Hematopoietic multipotent progenitor cell treated with erythropoietin and hydrocortisone succinate and interleukin-3 and kit ligand, for 17 days (in vitro differentiated cells): ENCODE measurements at regions not wholly inside any gene's neighbourhood (a gene's known extent, or its start where the extent isn't known, plus 50 kb on each side); places are given as distances from the start of the nearest gene placed in this dataset.
"Not testable (repeated sequence)": the region's sequence is repeated elsewhere in the genome, so short reads cannot be mapped to it uniquely, and the experiment has no call there.

ENCODE experiments used
- DNase-seq: peaks from one replicate; pipeline ENCODE4 v3.0.0-alpha.2; 2015; ENCODE audit warnings: low spot score

DNA sequence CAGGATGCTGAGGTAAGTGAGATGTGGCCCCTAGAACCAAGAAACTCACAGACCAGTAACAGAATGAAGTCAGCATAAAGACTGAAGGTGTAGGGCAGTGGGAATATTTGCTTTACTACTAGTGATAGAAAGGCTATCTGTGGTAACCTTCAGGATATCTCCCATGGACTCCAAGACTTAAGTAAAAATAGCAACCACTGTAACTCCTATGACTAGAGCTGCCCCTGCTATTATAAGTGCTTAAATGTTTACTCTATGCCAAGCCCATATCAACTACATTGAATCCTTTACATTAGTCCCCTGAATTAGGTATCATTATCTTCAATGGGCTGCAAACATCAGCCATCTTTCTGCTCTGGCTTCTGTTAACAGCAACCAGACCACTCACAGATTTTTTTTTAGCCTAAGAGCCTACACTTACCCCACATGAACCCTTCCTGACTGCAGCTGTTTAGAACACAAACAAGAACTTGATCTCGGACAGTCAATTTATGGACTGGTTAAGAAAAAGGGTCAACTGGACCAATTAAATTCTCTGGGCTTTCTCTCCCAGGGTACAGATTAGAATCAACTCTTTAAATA is 335.1 kb upstream of the API5 start:
- DNase-seq, result no peak

DNA sequence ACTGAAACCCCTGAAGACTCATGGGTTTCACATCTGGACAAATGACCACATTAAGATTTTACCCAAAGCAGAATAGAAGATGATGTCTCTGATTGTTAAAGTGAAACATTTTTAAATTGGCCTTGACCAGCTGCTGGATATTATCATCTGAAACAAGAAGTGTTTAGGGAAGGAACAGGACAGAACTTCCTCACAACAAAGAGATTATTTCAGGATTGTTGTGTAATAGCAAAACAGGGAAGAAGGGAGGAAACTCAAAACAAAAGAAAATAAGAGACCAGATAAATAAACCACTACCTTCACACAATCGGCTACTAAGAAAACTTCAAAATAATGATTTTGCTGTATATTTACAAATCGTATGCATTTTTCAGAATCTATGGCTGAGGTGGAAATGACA is 319.2 kb upstream of the API5 start:
- DNase-seq, result no peak

DNA sequence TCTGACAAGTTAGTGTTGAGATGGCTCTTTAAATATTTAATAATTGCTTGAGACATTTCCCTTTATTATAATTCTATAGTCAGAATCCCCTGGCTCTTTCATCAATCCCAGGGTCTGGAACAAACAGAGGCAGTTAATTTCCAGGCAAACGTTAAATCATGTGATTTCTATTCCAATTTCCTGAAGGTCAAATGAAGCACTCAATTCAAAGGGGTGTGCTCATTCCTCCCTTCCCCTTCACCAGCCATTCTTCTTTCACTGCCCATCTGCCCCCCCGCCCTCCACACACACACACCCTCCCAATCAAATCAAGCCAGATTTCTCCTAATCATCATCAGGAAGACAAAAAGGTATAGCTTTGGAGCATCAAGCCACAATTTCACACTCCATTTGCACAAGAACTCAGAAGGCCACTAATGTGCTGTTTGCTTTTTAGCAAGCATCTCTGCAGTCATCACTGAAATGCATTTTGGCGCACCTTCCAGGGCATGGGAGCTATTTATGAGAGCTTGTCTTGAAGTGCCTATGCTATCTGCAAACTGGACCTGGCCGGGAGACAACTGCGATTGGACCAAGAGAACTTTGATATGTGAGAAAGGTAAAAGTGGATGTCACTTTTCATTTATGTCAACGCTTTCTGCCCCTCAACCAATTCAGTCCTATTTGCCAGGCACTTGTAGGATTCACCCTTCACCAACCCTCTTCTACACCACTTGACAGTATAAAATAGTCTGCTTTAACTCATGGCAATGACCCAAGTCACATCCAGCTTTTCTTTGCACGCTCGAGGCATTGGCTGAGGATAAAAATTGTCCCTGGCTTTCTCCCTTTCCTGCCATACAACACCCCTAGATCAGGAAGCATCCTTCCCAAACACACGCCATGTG is 315.1 kb upstream of the API5 start:
- no peak for DNase-seq

DNA sequence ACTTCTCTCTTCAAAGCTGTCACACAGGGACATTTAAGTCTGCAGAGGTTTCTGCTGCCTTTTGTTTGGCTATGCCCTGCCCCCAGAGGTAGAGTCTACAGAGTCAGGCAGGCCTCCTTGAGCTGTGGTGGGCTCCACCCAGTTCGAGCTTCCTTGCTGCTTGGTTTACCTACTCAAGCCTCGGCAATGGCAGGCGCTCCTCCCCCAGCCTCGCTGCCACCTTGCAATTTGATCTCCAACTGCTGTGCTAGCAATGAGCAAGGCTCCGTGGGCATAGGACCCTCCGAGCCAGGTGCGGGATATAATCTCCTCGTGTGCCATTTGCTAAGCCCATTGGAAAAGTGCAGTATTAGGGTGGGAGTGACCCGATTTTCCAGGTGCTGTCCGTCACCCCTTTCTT is 306.9 kb upstream of the API5 start:
- not testable (repeated sequence) for DNase-seq

DNA sequence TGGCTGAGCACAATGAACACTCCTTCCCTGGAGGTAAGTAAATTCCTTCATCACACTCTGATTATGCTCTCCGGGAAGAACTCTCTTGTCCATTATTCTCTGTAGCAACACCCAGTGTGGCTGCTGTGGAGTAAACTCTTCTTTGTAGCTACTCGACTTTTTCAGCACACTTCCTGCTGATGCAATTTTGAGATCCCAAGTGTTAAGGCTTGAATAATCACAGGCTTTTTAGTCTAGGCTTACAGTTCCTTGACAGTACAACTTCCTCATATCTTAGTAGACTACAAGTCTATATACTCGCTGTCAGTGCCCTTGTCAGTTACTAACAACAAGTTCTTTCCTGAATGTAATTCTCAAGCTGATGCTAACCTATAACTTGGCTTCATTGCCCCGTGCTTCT is 301.8 kb upstream of the API5 start:
- no peak for DNase-seq

DNA sequence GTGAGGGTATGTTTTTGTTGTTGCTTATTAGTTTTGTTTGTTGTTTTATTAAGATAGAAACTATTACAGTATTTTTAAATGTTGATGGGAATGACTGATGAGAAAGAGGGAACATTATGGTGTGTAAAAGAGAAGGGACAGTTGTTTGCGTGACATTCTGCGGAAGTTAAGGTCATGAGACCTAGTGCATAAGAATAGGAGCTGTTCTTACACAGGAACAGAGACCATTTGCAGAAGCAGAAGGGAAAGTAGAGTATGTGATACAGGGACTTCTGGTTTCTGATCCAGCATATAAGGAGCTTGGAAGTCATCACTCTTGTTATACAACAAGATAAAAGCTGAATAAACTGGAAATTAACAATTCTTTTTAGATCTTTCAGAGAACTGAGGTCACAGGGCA is 299.2 kb upstream of the API5 start:
- DNase-seq, result no peak

DNA sequence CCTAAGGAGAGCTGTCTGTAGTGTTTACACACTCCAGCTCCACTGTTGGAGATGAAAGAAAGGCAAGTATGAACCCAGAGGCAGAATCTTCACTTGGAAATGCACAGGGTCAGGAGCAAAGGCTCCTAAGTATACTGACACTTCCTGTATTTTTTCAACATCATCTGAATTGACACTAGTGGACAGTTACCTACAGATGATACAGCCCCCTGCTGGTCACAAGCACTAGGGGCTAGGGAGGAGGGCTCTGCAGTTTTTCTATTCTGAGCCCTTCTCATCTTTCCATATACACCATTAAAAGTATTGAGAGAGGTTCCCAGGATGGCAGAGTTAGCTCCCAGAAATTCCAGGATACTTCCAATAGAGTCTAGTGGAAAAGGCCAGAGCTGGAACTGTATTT is 290.3 kb upstream of the API5 start:
- no peak for DNase-seq

DNA sequence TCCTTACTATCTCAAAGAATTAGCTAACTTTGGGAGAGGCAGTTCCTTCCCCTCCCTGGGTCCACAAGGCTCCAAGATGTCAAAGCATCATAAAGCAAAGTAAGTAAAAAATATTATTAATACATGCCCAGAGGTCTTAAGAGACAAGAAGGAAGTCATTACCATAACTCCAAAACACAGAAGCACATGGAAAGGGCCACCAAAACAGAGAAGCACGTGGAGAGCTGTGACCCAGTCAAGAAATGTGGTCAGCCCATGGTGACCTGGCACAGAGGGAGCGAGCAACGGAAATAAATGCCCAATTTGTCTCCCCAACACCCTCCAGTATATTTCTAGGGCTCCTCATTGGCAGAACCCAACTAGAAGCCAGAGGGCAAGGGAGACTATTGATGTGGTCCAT is 277.5 kb upstream of the API5 start:
- DNase-seq, result no peak

DNA sequence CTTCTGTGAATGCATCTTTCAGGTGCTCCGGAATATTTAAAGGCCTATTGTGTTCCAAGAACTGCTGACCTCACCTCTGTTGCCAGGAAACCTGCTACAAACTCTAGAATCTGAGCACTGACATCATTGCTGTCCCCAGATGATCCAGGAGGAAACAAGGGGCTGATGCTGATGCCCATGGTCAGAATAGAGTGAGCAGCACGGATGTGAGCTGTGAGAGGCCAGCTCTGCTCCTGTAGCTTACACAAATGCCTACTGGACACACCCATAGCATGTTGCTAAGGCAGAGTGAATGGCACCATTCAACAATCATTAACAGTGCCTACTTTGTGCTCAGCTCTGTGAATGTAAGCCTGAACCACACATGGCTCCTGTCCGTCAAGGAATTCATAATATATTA is 276.7 kb upstream of the API5 start:
- DNase-seq, result no peak

DNA sequence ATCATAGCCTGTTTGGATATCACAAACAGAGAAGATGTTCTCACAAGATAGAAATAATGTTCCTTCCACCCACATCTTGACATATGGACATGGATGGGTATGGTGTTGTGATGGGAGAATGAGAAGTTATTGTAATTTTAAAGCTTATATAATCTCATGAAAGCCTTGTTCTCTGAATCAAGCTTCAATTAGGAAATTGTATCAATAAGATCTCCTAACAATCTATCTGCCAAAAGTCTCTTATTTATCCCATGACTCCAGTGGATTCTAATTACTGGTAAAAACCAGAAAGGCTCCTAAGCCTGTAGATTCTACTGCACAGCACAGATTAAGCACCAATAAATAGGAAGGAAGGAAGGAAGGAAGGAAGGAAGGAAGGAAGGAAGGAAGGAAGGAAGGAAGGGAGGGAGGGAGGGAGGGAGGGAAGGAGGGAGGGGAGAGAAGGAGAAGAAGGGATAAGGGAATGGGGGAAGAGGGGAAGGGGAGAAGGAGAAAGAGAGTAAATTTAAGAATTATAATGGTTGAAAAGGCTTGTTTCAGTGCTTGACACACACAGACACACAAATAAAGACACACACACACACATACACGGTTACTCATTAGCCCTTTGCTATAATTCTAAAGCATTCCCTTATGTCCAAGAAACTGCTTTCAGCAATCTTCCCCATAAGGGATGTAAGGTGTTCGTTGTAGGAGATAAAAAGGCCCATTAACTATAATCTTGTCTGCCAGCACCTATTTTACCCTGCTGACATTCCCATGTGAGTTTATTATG is 258.0 kb upstream of the API5 start:
- no peak for DNase-seq

DNA sequence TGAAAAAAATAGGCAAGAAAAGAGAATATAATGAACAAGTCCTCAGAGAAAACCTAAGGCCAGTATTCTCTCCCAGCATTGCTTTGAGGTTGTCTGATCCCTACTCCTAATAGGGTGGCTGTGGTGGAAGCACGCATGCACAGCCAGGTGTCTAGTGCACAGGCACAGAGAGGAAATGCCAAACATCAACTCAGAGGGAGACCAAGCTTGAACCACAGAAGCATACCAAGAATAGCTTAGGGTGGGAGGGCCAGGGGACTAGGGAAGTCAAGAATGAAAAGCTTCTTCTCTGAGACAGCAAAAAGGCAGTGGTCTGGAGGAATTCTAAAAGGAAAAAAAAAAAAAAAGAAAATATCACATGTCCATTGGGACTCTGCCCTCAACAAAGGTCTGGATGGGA is 244.1 kb upstream of the API5 start:
- DNase-seq, result no peak

DNA sequence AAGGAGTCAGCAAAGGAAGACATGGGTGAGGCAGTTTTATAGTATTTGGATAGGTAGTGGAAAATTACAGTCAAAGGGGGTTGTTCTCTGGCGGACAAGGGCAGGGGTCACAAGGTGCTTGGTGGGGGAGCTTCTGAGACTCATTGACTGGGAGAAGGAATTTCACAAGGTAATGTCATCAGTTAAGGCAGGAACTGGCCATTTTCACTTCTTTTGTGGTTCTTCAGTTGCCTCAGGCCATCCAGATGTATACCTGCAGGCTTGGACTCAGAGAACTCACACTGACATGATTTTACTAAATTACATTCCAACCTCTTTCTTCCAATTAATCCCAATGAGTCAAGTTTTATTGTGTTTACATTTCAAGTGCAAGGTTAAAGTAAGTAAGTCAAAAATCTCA is 240.5 kb upstream of the API5 start:
- no peak for DNase-seq

DNA sequence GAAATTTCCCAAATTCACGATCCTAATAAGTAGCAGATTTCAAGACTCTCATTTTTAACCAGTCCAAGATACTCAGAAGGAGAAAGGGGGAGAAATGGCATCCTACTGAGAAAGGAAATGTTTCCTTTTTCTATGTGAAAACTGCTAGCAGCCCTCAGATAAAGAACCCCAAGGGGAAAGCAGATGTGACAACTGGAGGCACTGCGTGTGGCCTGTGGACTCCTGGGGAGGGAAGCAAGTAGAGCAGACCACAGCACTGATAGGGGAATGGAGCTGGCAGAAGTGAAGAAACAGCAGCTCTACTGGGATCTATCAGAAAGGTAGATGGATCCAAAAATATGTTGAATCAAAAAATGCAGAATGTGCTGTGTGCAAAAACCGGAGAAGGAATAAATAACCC is 239.7 kb upstream of the API5 start:
- DNase-seq, result no peak

DNA sequence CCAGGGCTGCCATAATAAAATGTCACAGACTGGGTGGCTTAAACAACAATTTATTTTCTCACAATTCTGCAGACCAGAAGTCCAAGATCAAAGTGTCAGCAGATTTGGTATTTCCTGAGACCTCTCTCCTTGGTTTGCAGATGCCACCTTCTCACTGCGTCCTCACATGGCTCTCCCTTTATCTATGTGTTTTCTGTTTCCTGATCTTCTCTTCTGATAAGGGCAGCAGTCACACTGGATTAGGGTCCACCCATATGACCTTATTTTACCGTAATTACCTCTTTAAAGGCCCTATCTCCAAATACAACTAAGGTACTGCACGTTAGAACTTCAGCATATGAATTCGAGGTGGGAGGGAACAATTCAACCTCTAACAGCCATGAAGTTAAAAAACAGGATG is 238.9 kb upstream of the API5 start:
- no peak for DNase-seq

DNA sequence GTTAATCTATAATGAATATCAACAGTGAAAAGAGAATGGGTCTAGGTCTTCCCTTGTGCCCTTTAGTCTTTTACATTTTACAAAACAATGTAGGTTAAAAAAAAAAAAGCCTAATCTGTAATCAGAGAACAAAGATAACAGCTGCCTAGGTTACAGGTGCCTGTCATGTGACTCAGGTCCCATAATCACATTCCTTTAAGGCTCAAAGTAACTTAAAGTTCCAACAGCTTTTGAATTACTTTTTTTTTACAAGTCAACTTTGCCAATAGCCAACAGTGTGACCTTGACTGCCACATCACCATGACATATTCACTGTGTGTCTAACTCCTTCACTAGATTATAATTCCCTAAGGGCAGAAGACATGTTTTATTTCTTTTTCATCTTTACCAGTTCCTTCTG is 237.0 kb upstream of the API5 start:
- no peak for DNase-seq

DNA sequence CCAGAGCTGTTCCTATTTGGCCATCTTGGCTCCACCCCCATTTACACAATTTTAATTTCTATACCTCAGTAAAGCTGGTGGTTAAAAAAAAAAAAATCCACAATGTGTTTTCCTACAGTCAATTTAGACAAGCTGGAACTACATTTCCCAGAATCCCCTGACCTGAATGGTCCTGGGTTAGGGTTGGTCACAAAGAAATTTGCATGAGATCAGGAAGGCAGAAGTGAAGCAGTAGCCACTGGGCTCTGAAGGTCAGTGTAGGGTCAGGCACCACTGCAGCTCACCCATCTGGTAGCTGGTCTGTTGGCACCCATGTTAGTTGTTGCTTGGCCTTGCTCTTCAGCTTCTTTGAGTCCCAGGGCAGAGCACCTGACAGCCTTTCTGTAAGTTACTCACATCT is 210.7 kb upstream of the API5 start:
- DNase-seq, result no peak

DNA sequence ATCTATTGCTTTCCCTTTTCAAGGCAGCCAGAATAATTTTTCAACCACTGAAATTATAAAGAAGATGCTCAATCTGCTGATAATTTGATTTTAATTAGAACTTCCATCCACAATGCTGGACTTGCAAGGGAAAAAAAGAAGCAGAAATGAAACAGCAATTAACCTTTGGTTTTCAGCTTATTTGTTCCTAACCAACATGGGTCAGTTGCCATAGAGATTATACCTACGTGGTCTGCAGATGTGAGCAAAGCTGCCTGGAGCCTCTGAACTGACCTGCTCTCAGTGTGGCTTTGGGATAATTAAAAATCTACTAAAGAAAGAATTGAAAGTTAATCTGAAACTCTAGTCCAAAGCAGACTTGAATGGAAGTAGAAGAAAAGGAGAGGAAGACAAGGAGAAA is 195.7 kb upstream of the API5 start:
- no peak for DNase-seq

DNA sequence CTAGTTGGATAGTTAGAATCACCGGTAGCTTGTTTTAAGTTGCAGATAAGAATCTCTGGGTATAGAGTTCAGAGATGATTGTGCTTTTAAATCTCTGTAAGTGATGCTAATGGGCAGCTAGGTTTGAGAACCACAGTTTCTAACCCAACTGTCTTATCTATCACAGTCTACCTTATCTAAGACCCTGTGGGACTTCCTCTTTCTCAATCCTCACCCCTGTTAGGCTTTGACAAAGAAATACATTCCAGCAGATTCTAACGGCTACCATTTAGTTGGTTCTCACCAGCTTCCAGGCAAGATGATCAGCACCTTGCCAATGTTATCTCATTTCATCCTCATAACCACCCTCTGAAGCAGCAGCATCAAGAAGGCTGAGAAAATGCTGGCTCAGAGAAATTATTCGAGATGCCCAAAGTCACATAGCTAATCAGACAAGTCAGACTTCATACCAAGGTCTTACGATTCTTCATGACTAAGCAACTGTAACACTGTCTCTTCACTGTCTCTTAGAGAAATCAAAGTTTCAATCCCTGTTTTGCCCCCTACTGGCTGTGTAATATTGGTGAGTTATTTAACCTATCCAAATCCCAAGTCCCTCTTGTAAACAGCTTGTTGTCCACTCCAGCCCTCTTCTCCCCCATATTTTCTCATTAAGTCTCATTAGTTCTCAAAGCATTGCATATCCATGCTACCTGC is 192.4 kb upstream of the API5 start:
- no peak for DNase-seq

DNA sequence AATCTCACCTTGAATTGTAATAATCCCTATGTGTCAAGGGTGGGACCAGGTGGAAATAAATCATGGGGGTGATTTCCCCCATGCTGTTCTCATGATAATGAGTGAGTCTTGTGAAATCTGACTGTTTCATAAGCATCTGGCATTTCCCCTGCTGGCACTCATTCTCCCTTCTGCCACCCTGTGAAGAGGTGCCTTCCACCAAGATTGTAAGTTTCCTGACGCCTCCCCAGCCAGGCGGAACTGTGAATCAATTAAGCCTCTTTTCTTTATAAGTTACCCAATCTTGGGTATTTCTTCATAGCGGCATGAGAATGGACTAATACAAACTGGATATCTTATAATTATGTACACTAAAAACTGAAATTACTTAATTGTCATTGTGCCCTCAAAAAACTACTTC is 189.2 kb upstream of the API5 start:
- DNase-seq, result no peak

DNA sequence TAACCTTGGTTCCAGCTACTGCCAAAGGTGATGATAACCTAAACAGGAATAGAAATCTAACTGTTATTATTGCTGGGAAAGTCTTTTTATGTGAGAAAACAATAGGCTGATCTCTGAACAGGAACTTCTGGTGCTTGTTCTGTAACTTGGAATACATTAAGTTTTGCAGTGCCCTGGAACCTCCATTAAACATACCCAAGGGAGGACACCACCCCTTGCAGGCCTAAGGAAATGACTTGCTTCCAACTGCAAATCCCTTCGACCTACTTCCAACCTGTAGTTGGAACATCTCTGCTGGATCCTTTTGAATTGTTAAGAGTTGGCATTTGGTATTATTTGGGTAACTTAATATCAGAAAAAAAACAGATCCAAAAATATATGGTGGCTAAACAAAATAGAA is 188.4 kb upstream of the API5 start:
- DNase-seq, result no peak

DNA sequence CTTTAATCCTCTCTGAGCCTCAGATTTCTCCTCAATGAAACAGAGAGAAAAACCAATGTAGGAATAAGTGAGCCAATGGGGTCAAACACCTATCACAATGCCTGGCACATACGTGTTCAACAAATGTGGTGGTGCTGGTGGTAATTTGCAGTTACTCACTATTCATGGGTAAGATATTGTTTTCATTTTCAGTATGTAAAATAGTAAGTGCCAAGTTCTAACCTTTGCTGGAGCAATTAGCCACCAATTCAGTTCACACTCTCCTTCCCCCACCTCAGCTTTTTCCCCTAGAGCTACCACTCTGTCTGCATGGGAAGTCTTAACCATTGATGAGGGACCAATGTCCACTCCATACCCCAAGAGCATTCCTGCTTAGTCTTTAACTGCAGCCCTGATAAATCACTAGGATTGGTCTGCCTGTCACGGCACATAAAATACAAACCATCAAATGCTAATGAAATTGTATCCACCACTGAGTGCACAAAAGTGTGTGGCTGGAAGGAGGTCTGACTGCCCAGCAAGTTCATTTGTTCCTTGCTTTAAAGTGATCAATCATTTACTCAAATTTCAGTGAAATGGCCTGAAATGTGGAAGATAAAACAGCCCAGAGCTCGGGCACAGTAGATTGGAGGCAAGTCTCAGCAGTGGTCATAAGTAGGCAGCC is 187.4 kb upstream of the API5 start:
- DNase-seq, result no peak

DNA sequence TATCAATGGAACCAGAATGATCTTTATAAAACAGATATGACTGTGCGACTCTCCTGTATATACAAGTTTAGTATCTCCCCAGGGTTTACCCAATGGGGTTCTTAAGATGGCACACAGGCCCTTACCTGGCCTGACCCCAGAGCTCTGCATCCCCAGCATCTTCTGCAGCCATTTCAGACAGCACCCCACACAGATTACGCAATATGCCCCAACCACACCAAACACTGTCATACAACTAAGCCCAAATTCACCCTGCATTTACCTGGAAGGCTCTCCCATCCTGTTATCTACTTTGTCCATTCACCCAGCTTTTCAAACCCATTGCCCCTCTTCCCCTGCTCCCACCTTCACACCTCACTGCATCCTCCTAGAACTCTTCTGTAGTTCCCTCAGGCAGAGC is 182.5 kb upstream of the API5 start:
- no peak for DNase-seq
